NAMALWA (cell line): ENCODE measurements at regions not wholly inside any gene's neighbourhood (a gene's known extent, or its start where the extent isn't known, plus 50 kb on each side); places are given as distances from the start of the nearest gene placed in this dataset.
"Not testable (repeated sequence)": the region's sequence is repeated elsewhere in the genome, so short reads cannot be mapped to it uniquely, and the experiment has no call there.

Source experiments
- DNase-seq: peaks from one replicate; pipeline ENCODE4 v3.0.0-alpha.2; 2015; ENCODE audit warnings: low spot score

- no peak for DNase-seq
Observed at GRCh38 chr1:177424744-177425143, 254.0 kb downstream of the BRINP2 start.

- DNase-seq: no peak
Observed at GRCh38 chr1:177423090-177423489, 252.3 kb downstream of the BRINP2 start.

- DNase-seq: no peak
Observed at GRCh38 chr1:177413982-177414596, 243.3 kb downstream of the BRINP2 start.

- DNase-seq: no peak
Observed at GRCh38 chr1:177411381-177411780, 240.6 kb downstream of the BRINP2 start.

GRCh38 chr1:177410179-177410766 lies 239.5 kb downstream of the BRINP2 start:
- DNase-seq: no peak

- DNase-seq: not testable (repeated sequence)
Observed at GRCh38 chr1:177406323-177406722, 235.6 kb downstream of the BRINP2 start.

GRCh38 chr1:177392336-177392735 lies 221.6 kb downstream of the BRINP2 start:
- no peak for DNase-seq

- no peak for DNase-seq
Observed at GRCh38 chr1:177385760-177386698, 215.3 kb downstream of the BRINP2 start.

GRCh38 chr1:177384461-177384860 lies 213.7 kb downstream of the BRINP2 start:
- no peak for DNase-seq

- DNase-seq: no peak
Observed at GRCh38 chr1:177383715-177384114, 213.0 kb downstream of the BRINP2 start.

- no peak for DNase-seq
Observed at GRCh38 chr1:177377866-177378265, 207.1 kb downstream of the BRINP2 start.

- no peak for DNase-seq
Observed at GRCh38 chr1:177368255-177368654, 197.5 kb downstream of the BRINP2 start.

- DNase-seq: no peak
Observed at GRCh38 chr1:177366091-177366490, 195.3 kb downstream of the BRINP2 start.

GRCh38 chr1:177360791-177361190 lies 190.0 kb downstream of the BRINP2 start:
- no peak for DNase-seq

GRCh38 chr1:177356674-177357435 lies 186.1 kb downstream of the BRINP2 start:
- DNase-seq: no peak

GRCh38 chr1:177355575-177355974 lies 184.8 kb downstream of the BRINP2 start:
- DNase-seq: peak; percentile 64

GRCh38 chr1:177354247-177354646 lies 183.5 kb downstream of the BRINP2 start:
- no peak for DNase-seq

- no peak for DNase-seq
Observed at GRCh38 chr1:177351361-177352108, 180.8 kb downstream of the BRINP2 start.

GRCh38 chr1:177346790-177347359 lies 176.1 kb downstream of the BRINP2 start:
- no peak for DNase-seq

- no peak for DNase-seq
Observed at GRCh38 chr1:177343445-177343844, 172.7 kb downstream of the BRINP2 start.

GRCh38 chr1:177341773-177342172 lies 171.0 kb downstream of the BRINP2 start:
- DNase-seq: no peak
